Sigmoid colon (tissue), 6 donors: ENCODE measurements at regions not wholly inside any gene's neighbourhood (a gene's known extent, or its start where the extent isn't known, plus 50 kb on each side); places are given as distances from the start of the nearest gene placed in this dataset.

Experiments used
- DNase-seq: peaks from one replicate; pipeline ENCODE4 v3.0.0-alpha.2; 2019
- H3K27ac ChIP-seq, 4 donors: fragments of 200-600 bp; sonication (generic); one replicate each; pipeline ENCODE4 v1.5.1; 2016 to 2019; ENCODE audit warnings: mild to moderate bottlenecking in 1 of 4
- H3K27me3 ChIP-seq, 3 donors: fragments of 200-600 bp; sonication (generic); one replicate each; pipeline ENCODE4 v1.5.1; 2019; ENCODE audit warnings: mild to moderate bottlenecking in 1 of 3
- H3K36me3 ChIP-seq, 4 donors: fragments of 200-600 bp; sonication (generic); one replicate each; pipeline ENCODE4 v1.5.1; 2016 to 2019
- H3K4me1 ChIP-seq, 4 donors: fragments of 200-600 bp; sonication (generic); one replicate each; pipeline ENCODE4 v1.5.1; 2017 to 2019
- H3K4me3 ChIP-seq, 4 donors: fragments of 200-600 bp; sonication (generic); one replicate each; pipeline ENCODE4 v1.5.1; 2017 to 2019; ENCODE audit warnings: mild to moderate bottlenecking in 2 of 4, moderate library complexity in 1 of 4
- H3K9me3 ChIP-seq, 4 donors: fragments of 200-600 bp in 3 of 4; sonication (generic) in 3 of 4; one replicate each; pipeline versions ENCODE4 v1.5.1 to v1.6.1; 2013 to 2019
- EP300 ChIP-seq, 4 donors: sonication (generic); formaldehyde crosslinking; IDR thresholded peaks; one replicate each; pipeline ENCODE4 v1.6.1; 2017; ENCODE audit warnings: antibody characterized with exemption in 4 of 4
- POLR2A ChIP-seq, 2 donors: fragments of 450-650 bp; IDR thresholded peaks; one replicate each; pipeline ENCODE4 v1.6.1; 2016; ENCODE audit warnings: antibody characterized with exemption in 2 of 2, mild to moderate bottlenecking in 2 of 2, moderate library complexity in 2 of 2
- POLR2AphosphoS5 ChIP-seq, 4 donors: sonication (generic); formaldehyde crosslinking; IDR thresholded peaks; one replicate each; pipeline ENCODE4 v1.6.1; 2017; ENCODE audit warnings: antibody characterized with exemption in 4 of 4
- WGBS, 2 donors: extraction: QIAGEN DNeasy Blood & Tissue Kit; methylation state at CpG; one replicate each; pipeline ENCODE4 v1.1.7; 2013; 5-methylcytosine and 5-hydroxymethylcytosine counted together
- intact Hi-C: fragments of 100-400 bp; cut with DNase I; formaldehyde crosslinking; loops from one replicate; pipeline ENCODE4 v1.15.1; 2023
- TF ChIP-seq, protein P1 (sequence below), 4 experiments: fragments of 450-650 bp in 3 of 4; fragments of 200-600 bp in 1 of 4; IDR thresholded peaks; one replicate each; pipeline ENCODE4 v1.5.1; 2016 to 2019; ENCODE audit warnings: antibody characterized with exemption in 4 of 4, mild to moderate bottlenecking in 3 of 4, moderate library complexity in 2 of 4
- donor health status: healthy with polysubstance abuse.
- donor health status: healthy.

DNA sequence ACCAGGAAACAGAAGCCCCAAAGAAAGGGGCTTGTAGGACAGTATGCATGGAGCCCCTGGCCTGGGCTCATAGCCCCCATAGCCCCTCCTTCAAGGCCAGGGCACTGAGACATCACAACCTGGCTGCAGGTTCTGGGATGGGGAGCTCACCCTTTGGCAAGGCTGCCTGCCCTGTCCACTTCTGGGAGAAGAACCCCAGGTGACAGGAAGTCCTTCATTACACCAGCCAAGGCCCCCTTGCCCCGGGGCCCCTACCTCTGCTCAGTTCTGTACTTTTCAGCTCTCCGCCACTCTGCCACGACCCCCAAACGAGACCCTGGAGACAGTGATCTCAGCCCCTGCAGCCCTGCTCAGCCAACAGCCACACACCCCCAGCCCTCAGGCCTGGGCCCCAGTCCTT lies 223.2 kb upstream of the RTL1 start:
- intact Hi-C loops, result no loop called here
- WGBS, 2 donors, result 82 to 87% methylated on average over 4 of the region's 4 CpGs
- DNase-seq, result peak; percentile 26

DNA sequence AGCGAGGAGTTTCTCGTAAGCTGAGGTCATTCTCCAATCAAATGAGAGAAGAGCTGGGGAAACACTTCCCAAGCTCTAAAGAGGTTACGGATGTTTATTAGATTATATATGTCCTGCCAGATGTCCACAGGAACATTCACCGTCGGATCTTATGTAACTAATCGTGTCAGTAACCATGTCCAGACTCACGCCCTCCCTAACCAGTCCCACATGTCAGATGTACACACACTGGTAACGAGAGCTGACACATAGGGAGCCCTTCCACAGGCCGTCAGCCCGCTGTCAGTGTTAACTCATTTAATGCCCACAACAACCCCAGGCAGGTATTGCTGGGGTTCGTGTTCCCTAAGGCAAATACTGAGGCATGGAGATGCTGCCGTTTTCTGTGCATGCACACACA lies 223.7 kb upstream of the RTL1 start:
- Histone ChIP-seq H3K9me3 (no peaks in the 10 kb centered on the region), H3K36me3 (no peaks in the 10 kb centered on the region), H3K4me3 (no peak overlapping the region), H3K27ac (no peak overlapping the region), H3K4me1 (no peaks in the 10 kb centered on the region), H3K27me3 (peaks cover 0 to 7% (median 6%) of the 10 kb centered on the region in 3 donors)
- TF ChIP-seq POLR2AphosphoS5 (IDR thresholded peaks at IDR 0.05), result no peak
- no peak for TF ChIP-seq POLR2A (IDR thresholded peaks at IDR 0.05)
- intact Hi-C loops, result no loop called here
- 80 to 84% methylated on average over 12 of the region's 12 CpGs for WGBS, 2 donors
- DNase-seq, result peak; percentile 25

More for the DNA sequence above, 223.2 kb upstream of the RTL1 start:
- TF ChIP-seq POLR2A (IDR thresholded peaks at IDR 0.05) (no peak), EP300 (IDR thresholded peaks at IDR 0.05) (no peak), POLR2AphosphoS5 (IDR thresholded peaks at IDR 0.05) (no peak)
- TF ChIP-seq, protein P1, sequence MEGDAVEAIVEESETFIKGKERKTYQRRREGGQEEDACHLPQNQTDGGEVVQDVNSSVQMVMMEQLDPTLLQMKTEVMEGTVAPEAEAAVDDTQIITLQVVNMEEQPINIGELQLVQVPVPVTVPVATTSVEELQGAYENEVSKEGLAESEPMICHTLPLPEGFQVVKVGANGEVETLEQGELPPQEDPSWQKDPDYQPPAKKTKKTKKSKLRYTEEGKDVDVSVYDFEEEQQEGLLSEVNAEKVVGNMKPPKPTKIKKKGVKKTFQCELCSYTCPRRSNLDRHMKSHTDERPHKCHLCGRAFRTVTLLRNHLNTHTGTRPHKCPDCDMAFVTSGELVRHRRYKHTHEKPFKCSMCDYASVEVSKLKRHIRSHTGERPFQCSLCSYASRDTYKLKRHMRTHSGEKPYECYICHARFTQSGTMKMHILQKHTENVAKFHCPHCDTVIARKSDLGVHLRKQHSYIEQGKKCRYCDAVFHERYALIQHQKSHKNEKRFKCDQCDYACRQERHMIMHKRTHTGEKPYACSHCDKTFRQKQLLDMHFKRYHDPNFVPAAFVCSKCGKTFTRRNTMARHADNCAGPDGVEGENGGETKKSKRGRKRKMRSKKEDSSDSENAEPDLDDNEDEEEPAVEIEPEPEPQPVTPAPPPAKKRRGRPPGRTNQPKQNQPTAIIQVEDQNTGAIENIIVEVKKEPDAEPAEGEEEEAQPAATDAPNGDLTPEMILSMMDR (IDR thresholded peaks at IDR 0.05), result no peak
- Histone ChIP-seq H3K36me3 (no peaks in the 10 kb centered on the region), H3K4me3 (no peak overlapping the region), H3K9me3 (no peaks in the 10 kb centered on the region), H3K27ac (no peak overlapping the region), H3K27me3 (peaks cover 0 to 7% (median 6%) of the 10 kb centered on the region in 3 donors), H3K4me1 (no peaks in the 10 kb centered on the region)

DNA sequence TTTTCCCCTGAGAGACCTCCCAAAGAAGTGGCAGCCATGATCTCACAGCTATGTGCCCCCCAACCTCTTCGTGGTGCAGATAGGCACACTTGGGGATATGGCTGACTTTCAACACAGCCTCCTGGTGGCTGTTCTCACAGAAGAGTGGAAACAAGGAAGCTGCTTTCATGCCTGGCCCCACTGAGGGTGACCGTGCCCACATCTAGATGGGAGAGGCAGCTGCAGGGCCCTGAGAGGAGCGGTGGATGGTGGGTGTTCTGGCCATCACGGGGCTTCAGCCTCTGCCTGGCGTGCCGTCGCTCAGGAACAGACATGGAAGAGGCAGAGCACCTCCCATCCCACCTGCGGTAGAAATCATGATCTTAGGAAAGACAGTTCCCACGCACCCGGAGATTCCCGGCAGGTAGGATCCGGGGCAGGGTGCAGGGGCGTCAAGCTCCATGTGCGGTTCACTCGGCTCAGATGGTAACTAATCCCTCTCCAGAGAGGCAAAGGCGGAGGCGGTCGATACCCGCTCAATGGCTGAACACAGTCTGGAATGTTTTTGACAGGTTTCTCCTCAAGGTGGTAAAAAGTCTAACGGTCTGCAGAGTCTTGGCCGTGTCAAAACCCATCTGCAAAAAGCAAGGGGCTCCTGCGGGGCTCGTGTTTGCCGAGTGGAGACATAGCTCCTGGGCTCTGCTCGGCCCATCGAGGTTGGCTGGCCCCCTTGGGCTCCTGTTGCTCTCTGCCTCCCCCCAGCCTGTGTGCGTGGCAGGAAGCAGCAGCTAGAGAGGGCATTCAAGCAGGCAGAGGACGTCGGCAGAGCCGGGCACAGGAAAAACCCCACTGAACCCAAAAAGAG lies 225.2 kb upstream of the RTL1 start:
- DNase-seq, result peak; percentile 45

DNA sequence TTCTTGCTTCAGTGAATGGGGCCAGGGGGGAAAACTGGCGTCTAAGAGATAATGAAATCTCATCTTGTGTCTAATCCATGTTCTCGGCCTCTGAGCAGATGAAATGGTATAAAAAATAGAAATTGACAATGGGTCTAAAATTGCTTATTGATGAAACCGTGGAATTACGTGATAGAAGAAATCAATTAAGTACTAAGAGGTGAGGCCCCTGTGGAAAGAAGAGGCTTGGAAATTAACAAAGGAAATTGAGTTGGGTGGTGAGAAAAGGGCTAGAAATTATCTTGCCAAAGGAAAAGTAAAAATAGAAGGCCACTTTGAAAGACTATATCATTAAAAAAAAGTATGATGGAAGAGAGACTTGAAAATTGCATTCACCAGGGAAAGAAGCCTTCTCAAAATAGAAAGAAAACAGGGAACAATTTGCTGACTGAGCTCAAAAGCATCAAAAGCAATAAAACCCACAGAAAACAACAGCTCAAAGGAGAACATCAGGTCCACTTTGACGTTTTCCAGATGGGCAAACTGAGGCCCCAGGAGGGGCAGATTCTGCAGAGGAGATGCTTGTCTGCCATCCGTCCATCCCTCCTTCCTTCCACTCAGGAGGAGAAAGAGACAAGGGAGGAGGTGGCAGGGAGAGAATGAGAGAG lies 226.1 kb upstream of the RTL1 start:
- no peak overlapping the region for H3K4me3 ChIP-seq
- H3K4me1 ChIP-seq, result peaks cover 0 to 7% (median 0%) of the 10 kb centered on the region in 4 donors
- H3K27me3 ChIP-seq, result peaks cover 0 to 7% (median 6%) of the 10 kb centered on the region in 3 donors
- H3K36me3 ChIP-seq, result no peaks in the 10 kb centered on the region
- WGBS, 2 donors, result 49 to 76% methylated on average over 6 of the region's 6 CpGs
- intact Hi-C loops, result no loop called here
- DNase-seq, result no peak
- no peak overlapping the region for H3K27ac ChIP-seq
- no peak for TF ChIP-seq POLR2AphosphoS5 (IDR thresholded peaks at IDR 0.05)
- no peak for TF ChIP-seq POLR2A (IDR thresholded peaks at IDR 0.05)
- TF ChIP-seq, protein P1 (IDR thresholded peaks at IDR 0.05), result no peak
- TF ChIP-seq EP300 (IDR thresholded peaks at IDR 0.05), result no peak
- H3K9me3 ChIP-seq, result no peaks in the 10 kb centered on the region

More for the DNA sequence above, 225.2 kb upstream of the RTL1 start:
- 73 to 76% methylated on average over 30 of the region's 30 CpGs for WGBS, 2 donors
- Histone ChIP-seq H3K36me3 (no peaks in the 10 kb centered on the region), H3K27ac (no peak overlapping the region), H3K27me3 (peaks cover 0 to 7% (median 6%) of the 10 kb centered on the region in 3 donors), H3K4me3 (no peak overlapping the region), H3K9me3 (no peaks in the 10 kb centered on the region), H3K4me1 (no peaks in the 10 kb centered on the region)
- intact Hi-C loops, result no loop called here
- TF ChIP-seq POLR2A (IDR thresholded peaks at IDR 0.05) (no peak), POLR2AphosphoS5 (IDR thresholded peaks at IDR 0.05) (no peak), EP300 (IDR thresholded peaks at IDR 0.05) (no peak)
- TF ChIP-seq, protein P1 (IDR thresholded peaks at IDR 0.05), result no peak

DNA sequence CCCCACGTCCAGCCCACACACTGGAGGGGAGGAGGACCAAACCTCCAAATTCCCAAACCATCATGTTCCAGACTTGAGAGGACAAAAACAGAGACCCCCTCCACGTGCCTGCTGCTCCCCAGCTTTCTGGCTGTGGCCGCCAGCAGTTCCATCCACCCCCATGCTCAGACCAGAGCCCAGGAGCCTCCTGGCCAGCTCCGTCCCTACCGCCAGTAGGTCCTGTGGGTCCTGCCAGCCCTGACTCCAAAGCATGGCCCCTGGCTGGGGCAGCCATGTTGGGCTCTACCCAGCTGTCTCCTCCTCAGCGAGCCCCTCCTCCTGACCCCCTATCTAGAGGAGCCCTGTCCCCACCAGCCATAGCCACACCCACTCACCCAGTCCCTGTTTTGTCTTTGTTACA lies 227.3 kb upstream of the RTL1 start:
- Histone ChIP-seq H3K27ac (no peak overlapping the region), H3K4me1 (peaks cover 0 to 7% (median 0%) of the 10 kb centered on the region in 4 donors), H3K27me3 (peaks cover 0 to 7% (median 6%) of the 10 kb centered on the region in 3 donors), H3K9me3 (no peaks in the 10 kb centered on the region), H3K36me3 (no peaks in the 10 kb centered on the region), H3K4me3 (no peak overlapping the region)
- DNase-seq, result no peak
- intact Hi-C loops, result no loop called here
- TF ChIP-seq POLR2AphosphoS5 (IDR thresholded peaks at IDR 0.05) (no peak), POLR2A (IDR thresholded peaks at IDR 0.05) (no peak), EP300 (IDR thresholded peaks at IDR 0.05) (no peak)
- TF ChIP-seq, protein P1 (IDR thresholded peaks at IDR 0.05), result no peak
- 52 to 79% methylated on average over 6 of the region's 6 CpGs for WGBS, 2 donors
